Amniotic epithelial cell (primary cell): ENCODE measurements at regions not wholly inside any gene's neighbourhood (a gene's known extent, or its start where the extent isn't known, plus 50 kb on each side); places are given as distances from the start of the nearest gene placed in this dataset.

Experiments used
- DNase-seq: peaks from one replicate; pipeline ENCODE4 v3.0.0-alpha.2; 2010; ENCODE audit warnings: low read depth

- no peak for DNase-seq
Observed at GRCh38 chr5:3957658-3958057, 362.0 kb downstream of the IRX1 start.

- DNase-seq: no peak
Observed at GRCh38 chr5:3958389-3958788, 362.8 kb downstream of the IRX1 start.

GRCh38 chr5:3962113-3962512 lies 366.5 kb downstream of the IRX1 start:
- no peak for DNase-seq

GRCh38 chr5:3963652-3964051 lies 368.0 kb downstream of the IRX1 start:
- DNase-seq: no peak

GRCh38 chr5:3980156-3980555 lies 384.5 kb downstream of the IRX1 start:
- DNase-seq: no peak

GRCh38 chr5:3987867-3988266 lies 392.2 kb downstream of the IRX1 start:
- no peak for DNase-seq

GRCh38 chr5:3993856-3994473 lies 398.3 kb downstream of the IRX1 start:
- no peak for DNase-seq

GRCh38 chr5:3994628-3995027 lies 399.0 kb downstream of the IRX1 start:
- DNase-seq: no peak

- DNase-seq: no peak
Observed at GRCh38 chr5:3995954-3996619, 400.5 kb downstream of the IRX1 start.

- DNase-seq: no peak
Observed at GRCh38 chr5:3996707-3997336, 401.2 kb downstream of the IRX1 start.

- no peak for DNase-seq
Observed at GRCh38 chr5:3997670-3998069, 402.0 kb downstream of the IRX1 start.

GRCh38 chr5:3999929-4000328 lies 404.3 kb downstream of the IRX1 start:
- DNase-seq: no peak

- DNase-seq: no peak
Observed at GRCh38 chr5:4001004-4001403, 405.4 kb downstream of the IRX1 start.

GRCh38 chr5:4001758-4002533 lies 406.3 kb downstream of the IRX1 start:
- DNase-seq: no peak

GRCh38 chr5:4005335-4005734 lies 409.7 kb downstream of the IRX1 start:
- no peak for DNase-seq

GRCh38 chr5:4007001-4007400 lies 411.4 kb downstream of the IRX1 start:
- no peak for DNase-seq

GRCh38 chr5:4011943-4012342 lies 416.3 kb downstream of the IRX1 start:
- DNase-seq: no peak

- DNase-seq: no peak
Observed at GRCh38 chr5:4013106-4013898, 417.7 kb downstream of the IRX1 start.

- no peak for DNase-seq
Observed at GRCh38 chr5:4015709-4016108, 420.1 kb downstream of the IRX1 start.

- DNase-seq: no peak
Observed at GRCh38 chr5:4017076-4017803, 421.6 kb downstream of the IRX1 start.

- no peak for DNase-seq
Observed at GRCh38 chr5:4018007-4018406, 422.4 kb downstream of the IRX1 start.
